ENCODE measurements at regions not wholly inside any gene's neighbourhood (a gene's known extent, or its start where the extent isn't known, plus 50 kb on each side); places are given as distances from the start of the nearest gene placed in this dataset.
A peak's percentile ranks its signal among the peaks of the same experiment; 100 is the strongest.

GRCh38 chr13:69180034-69180433, 927.6 kb upstream of the ATXN8OS start:
- no peaks in the 10 kb centered on the region for H3K27me3 ChIP-seq (replicated peaks; ENCODE audit: control insufficient read depth, insufficient read depth, low read length)
- no peaks in the 10 kb centered on the region for H3K36me3 ChIP-seq (ENCODE audit: control insufficient read depth, insufficient read depth, low read length)
- ChIA-PET CTCF (no interaction called here), POLR2A (no interaction called here)
- TF ChIP-seq CTCF (IDR thresholded peaks at IDR 0.05; ENCODE audit: insufficient read depth in 1 of 2, low read depth in 1 of 2, low read length in 1 of 2, severe bottlenecking in 1 of 2, unreplicated experiment in 1 of 2): no peak
- H3K4me1 ChIP-seq: no peaks in the 10 kb centered on the region
- DNase-seq: no peak
- no peak overlapping the region for H3K4me3 Mint-ChIP-seq (ENCODE audit: unreplicated experiment)
- intact Hi-C loops (cut with micrococcal nuclease; ENCODE audit: unreplicated experiment): no loop called here
- no peak overlapping the region for H3K4me3 ChIP-seq (ENCODE audit: low read depth, low read length)
- no peaks in the 10 kb centered on the region for H3K9me3 ChIP-seq
- no TSS peak for BruUV-seq (replicated peaks)
- H3K27ac Mint-ChIP-seq (ENCODE audit: unreplicated experiment): no peak overlapping the region
- no peaks in the 10 kb centered on the region for H3K4me1 Mint-ChIP-seq (ENCODE audit: low read depth, unreplicated experiment)
- no peaks in the 10 kb centered on the region for H3K36me3 Mint-ChIP-seq (ENCODE audit: insufficient read depth, unreplicated experiment)
- H3K27me3 Mint-ChIP-seq (ENCODE audit: insufficient read depth, unreplicated experiment): no peaks in the 10 kb centered on the region
- no peaks in the 10 kb centered on the region for H3K9me3 Mint-ChIP-seq (ENCODE audit: unreplicated experiment)

- no peaks in the 10 kb centered on the region for H3K36me3 Mint-ChIP-seq (ENCODE audit: insufficient read depth, unreplicated experiment)
- Histone ChIP-seq H3K4me1 (no peaks in the 10 kb centered on the region), H3K27me3 (replicated peaks; ENCODE audit: control insufficient read depth, insufficient read depth, low read length) (no peaks in the 10 kb centered on the region), H3K4me3 (ENCODE audit: low read depth, low read length) (no peak overlapping the region), H3K9me3 (no peaks in the 10 kb centered on the region), H3K36me3 (ENCODE audit: control insufficient read depth, insufficient read depth, low read length) (no peaks in the 10 kb centered on the region)
- no peak overlapping the region for H3K4me3 Mint-ChIP-seq (ENCODE audit: unreplicated experiment)
- no peak overlapping the region for H3K27ac Mint-ChIP-seq (ENCODE audit: unreplicated experiment)
- no peaks in the 10 kb centered on the region for H3K4me1 Mint-ChIP-seq (ENCODE audit: low read depth, unreplicated experiment)
- no peaks in the 10 kb centered on the region for H3K27me3 Mint-ChIP-seq (ENCODE audit: insufficient read depth, unreplicated experiment)
- ChIA-PET POLR2A (no interaction called here), CTCF (no interaction called here)
- TF ChIP-seq CTCF (IDR thresholded peaks at IDR 0.05; ENCODE audit: insufficient read depth in 1 of 2, low read depth in 1 of 2, low read length in 1 of 2, severe bottlenecking in 1 of 2, unreplicated experiment in 1 of 2): no peak
- no peak for DNase-seq
- intact Hi-C loops (cut with micrococcal nuclease; ENCODE audit: unreplicated experiment): no loop called here
- no peaks in the 10 kb centered on the region for H3K9me3 Mint-ChIP-seq (ENCODE audit: unreplicated experiment)
- BruUV-seq (replicated peaks): no TSS peak
Observed at GRCh38 chr13:69178000-69178399, 929.6 kb upstream of the ATXN8OS start.

- Histone ChIP-seq H3K36me3 (ENCODE audit: control insufficient read depth, insufficient read depth, low read length) (no peaks in the 10 kb centered on the region), H3K4me1 (no peaks in the 10 kb centered on the region), H3K27me3 (replicated peaks; ENCODE audit: control insufficient read depth, insufficient read depth, low read length) (no peaks in the 10 kb centered on the region), H3K9me3 (no peaks in the 10 kb centered on the region), H3K4me3 (ENCODE audit: low read depth, low read length) (no peak overlapping the region)
- intact Hi-C loops (cut with micrococcal nuclease; ENCODE audit: unreplicated experiment): no loop called here
- no TSS peak for BruUV-seq (replicated peaks)
- H3K36me3 Mint-ChIP-seq (ENCODE audit: insufficient read depth, unreplicated experiment): no peaks in the 10 kb centered on the region
- no peaks in the 10 kb centered on the region for H3K27me3 Mint-ChIP-seq (ENCODE audit: insufficient read depth, unreplicated experiment)
- no peak for TF ChIP-seq CTCF (IDR thresholded peaks at IDR 0.05; ENCODE audit: insufficient read depth in 1 of 2, low read depth in 1 of 2, low read length in 1 of 2, severe bottlenecking in 1 of 2, unreplicated experiment in 1 of 2)
- ChIA-PET CTCF (no interaction called here), POLR2A (no interaction called here)
- H3K4me3 Mint-ChIP-seq (ENCODE audit: unreplicated experiment): no peak overlapping the region
- DNase-seq: peak in 1 of 2 experiments; percentile 14
- H3K4me1 Mint-ChIP-seq (ENCODE audit: low read depth, unreplicated experiment): no peaks in the 10 kb centered on the region
- no peaks in the 10 kb centered on the region for H3K9me3 Mint-ChIP-seq (ENCODE audit: unreplicated experiment)
- no peak overlapping the region for H3K27ac Mint-ChIP-seq (ENCODE audit: unreplicated experiment)
Observed at GRCh38 chr13:69168436-69168835, 939.2 kb upstream of the ATXN8OS start.

Measured in Caco-2 (cell line).